Breast epithelium (tissue), 4 donors: ENCODE measurements at regions not wholly inside any gene's neighbourhood (a gene's known extent, or its start where the extent isn't known, plus 50 kb on each side); places are given as distances from the start of the nearest gene placed in this dataset.
A peak's percentile ranks its signal among the peaks of the same experiment; 100 is the strongest.

Experiments
- DNase-seq, 2 donors: peaks; one replicate each; pipeline ENCODE4 v3.0.0-alpha.2; 2019; ENCODE audit warnings: low spot score in 2 of 2
- H3K27ac ChIP-seq, 2 donors: fragments of 200-600 bp; sonication (generic) in 1 of 2; one replicate each; pipeline ENCODE4 v1.5.1; 2016 to 2019; ENCODE audit warnings: mild to moderate bottlenecking in 1 of 2
- H3K27me3 ChIP-seq, 2 donors: fragments of 200-600 bp; sonication (generic) in 1 of 2; one replicate each; pipeline versions ENCODE4 v1.5.1 to v1.6.0; 2017 to 2019; ENCODE audit warnings: control low read depth in 1 of 2, mild to moderate bottlenecking in 1 of 2
- H3K36me3 ChIP-seq: fragments of 200-600 bp; one replicate; pipeline ENCODE4 v1.5.1; 2019
- H3K4me1 ChIP-seq, 2 donors: fragments of 200-600 bp; sonication (generic); one replicate each; pipeline ENCODE4 v1.5.1; 2016 to 2019; ENCODE audit warnings: control low read depth in 1 of 2
- H3K4me3 ChIP-seq, 3 donors: fragments of 200-600 bp; sonication (generic); 1 replicate in 2 of 3; 2 replicates in 1 of 3; pipeline ENCODE4 v1.5.1; 2016 to 2019; ENCODE audit warnings: mild to moderate bottlenecking in 3 of 3, moderate library complexity in 2 of 3
- H3K9me3 ChIP-seq, 2 donors: fragments of 200-600 bp; sonication (generic) in 1 of 2; one replicate each; pipeline ENCODE4 v1.5.1; 2016 to 2019; ENCODE audit warnings: control low read depth in 1 of 2
- POLR2A ChIP-seq: fragments of 450-650 bp; IDR thresholded peaks from one replicate; pipeline ENCODE4 v1.6.1; 2016; ENCODE audit warnings: antibody characterized with exemption, mild to moderate bottlenecking, moderate library complexity
- POLR2AphosphoS5 ChIP-seq, 3 donors: sonication (generic); formaldehyde crosslinking; IDR thresholded peaks; one replicate each; pipeline ENCODE4 v1.6.1; 2017; ENCODE audit warnings: antibody characterized with exemption in 3 of 3
- intact Hi-C: fragments of 100-400 bp; cut with DNase I; formaldehyde crosslinking; loops from one replicate; pipeline ENCODE4 v1.15.1; 2023; ENCODE audit warnings: low total_unique reads
- TF ChIP-seq, protein P1 (sequence below), 3 donors: fragments of 450-650 bp; IDR thresholded peaks; one replicate each; pipeline ENCODE4 v1.5.1; 2016 to 2017; ENCODE audit warnings: antibody characterized with exemption in 3 of 3, mild to moderate bottlenecking in 3 of 3, moderate library complexity in 3 of 3

DNA sequence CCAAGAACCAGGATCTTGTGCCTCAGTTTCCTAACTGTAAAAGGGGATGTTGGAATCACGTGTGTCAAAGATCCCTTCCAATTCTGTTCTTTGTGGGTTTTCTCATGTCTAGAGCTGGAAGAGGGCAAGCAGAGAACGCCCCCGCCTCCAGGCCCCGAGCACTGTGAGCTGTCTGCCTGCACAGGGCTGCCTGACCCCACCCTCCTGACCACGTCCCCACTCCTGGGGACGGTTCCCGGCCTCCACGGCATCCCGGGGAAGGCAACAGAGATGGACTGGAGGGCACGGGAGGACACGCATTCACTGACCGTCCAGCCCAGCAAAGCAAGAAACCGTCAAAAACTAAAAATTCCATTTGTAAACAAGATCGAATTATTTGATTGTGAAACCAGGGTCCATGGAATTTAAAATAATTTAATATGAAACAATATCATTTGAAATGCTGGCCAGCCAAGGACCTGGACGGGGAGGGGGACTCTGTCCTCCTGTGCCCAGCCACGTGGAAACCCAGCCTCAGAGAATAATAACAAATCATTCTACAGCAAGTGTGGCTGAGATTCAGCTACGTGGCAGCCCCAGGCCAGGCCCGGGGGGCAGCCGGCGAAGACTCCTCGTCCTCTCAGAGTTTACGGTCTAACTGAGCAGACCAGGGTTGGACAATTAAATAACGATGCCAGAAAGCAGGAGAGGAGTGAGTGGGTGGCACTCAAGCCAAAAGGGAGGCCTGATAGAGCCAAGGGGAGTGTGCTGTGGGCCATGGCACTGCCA is 87.3 kb upstream of the DIO3 start:
- Histone ChIP-seq H3K9me3 (no peaks in the 10 kb centered on the region), H3K4me3 (no peak overlapping the region), H3K4me1 (no peaks in the 10 kb centered on the region), H3K27me3 (peaks cover 0 to 16% of the 10 kb centered on the region in 2 donors), H3K27ac (peak overlapping the region in 1 of 2 donors; percentile 19), H3K36me3 (no peaks in the 10 kb centered on the region)
- DNase-seq, result peak in 1 of 2 donors; percentile 31
- TF ChIP-seq POLR2A (no peak), POLR2AphosphoS5 (IDR thresholded peaks at IDR 0.05) (no peak)
- TF ChIP-seq, protein P1, sequence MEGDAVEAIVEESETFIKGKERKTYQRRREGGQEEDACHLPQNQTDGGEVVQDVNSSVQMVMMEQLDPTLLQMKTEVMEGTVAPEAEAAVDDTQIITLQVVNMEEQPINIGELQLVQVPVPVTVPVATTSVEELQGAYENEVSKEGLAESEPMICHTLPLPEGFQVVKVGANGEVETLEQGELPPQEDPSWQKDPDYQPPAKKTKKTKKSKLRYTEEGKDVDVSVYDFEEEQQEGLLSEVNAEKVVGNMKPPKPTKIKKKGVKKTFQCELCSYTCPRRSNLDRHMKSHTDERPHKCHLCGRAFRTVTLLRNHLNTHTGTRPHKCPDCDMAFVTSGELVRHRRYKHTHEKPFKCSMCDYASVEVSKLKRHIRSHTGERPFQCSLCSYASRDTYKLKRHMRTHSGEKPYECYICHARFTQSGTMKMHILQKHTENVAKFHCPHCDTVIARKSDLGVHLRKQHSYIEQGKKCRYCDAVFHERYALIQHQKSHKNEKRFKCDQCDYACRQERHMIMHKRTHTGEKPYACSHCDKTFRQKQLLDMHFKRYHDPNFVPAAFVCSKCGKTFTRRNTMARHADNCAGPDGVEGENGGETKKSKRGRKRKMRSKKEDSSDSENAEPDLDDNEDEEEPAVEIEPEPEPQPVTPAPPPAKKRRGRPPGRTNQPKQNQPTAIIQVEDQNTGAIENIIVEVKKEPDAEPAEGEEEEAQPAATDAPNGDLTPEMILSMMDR (IDR thresholded peaks at IDR 0.05), result no peak
- intact Hi-C loops, result no loop called here

DNA sequence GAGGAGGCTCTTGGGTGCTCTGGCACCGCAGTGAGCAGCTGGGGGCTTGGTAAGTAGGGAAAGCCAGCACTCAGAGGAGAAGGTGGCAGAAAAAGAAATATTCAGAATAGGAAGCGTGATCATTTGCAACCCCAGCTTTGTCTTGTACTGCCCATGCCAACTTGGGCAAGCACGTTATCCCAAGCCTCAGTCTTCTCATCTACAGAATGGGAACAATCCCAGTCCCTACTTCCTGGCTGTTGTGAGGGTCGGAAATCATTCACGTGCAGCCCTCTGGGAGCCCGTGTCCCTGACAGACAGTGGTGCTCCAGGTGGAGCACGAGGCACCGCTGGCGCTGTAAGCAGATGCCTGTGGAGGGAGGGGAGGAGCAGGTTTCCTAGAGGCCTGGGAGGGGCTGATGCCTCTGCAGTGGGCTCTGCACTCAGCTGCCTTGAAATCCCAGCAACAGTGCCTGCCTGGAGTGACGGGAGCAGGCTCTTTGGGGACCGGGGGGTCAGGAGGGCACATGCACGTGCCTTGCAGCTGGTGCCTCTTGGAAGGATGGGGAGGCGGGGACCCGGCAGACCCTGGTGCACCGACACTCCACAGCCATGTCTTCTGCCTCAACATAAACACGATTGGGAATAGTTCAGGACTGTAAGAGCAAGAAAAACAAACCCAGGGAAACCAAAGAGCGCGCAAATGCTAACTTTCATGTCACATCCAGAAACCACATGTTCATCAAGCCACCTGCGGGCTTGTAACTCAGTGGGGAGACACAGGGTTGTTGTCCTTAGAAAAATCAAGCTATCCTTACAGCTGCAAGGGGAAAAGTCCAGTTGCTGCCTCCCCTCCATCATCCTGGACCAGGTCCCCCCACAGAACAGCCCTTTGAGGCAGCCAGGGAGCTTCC is 86.5 kb upstream of the DIO3 start:
- intact Hi-C loops, result no loop called here
- no peaks in the 10 kb centered on the region for H3K4me1 ChIP-seq
- peak overlapping the region in 1 of 3 donors; percentile 10 for H3K4me3 ChIP-seq
- TF ChIP-seq POLR2AphosphoS5 (IDR thresholded peaks at IDR 0.05), result no peak
- TF ChIP-seq POLR2A, result no peak
- TF ChIP-seq, protein P1 (IDR thresholded peaks at IDR 0.05), result no peak
- peaks cover 0 to 16% of the 10 kb centered on the region in 2 donors for H3K27me3 ChIP-seq
- DNase-seq, result peak in 1 of 2 donors; percentile 36
- peak overlapping the region; percentile 50 to 77 for H3K27ac ChIP-seq
- H3K36me3 ChIP-seq, result no peaks in the 10 kb centered on the region
- no peaks in the 10 kb centered on the region for H3K9me3 ChIP-seq

DNA sequence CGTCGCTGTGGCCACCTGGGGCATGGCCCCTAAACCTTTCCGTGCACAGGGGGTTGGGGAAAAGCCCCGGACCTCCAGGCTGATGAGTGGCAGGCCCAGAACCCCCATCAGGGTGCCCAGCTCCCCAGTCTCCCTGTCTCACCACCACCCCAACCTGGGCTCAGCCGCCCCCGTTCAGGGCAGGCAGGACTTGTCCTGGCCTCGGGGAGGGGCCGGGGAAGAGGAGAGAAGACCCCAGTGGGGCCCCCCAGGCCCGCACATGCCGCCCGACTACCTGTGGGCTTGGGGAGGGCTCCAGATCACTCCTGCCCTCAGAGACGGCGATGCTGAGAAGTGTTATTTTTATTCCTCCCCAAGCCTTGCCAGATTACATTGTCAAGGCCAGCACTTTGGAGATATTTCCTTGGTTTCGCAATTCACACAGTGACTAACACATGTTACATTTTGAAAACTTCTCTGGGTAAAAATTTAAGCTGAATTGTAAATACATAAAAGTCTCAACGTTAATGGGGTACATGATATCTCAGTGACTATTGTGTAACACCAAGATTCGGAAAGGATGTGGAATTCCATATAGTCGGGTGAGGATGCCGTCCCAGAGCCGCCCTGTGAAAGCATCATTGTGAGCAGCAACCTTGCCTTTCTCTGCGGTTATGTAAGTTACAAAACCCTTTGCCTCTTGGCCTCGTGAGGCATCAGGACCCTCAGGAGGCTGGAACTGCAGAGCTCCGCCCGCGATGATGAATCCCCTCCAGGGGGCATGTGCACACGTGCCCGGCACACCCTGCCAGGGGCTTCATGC is 85.6 kb upstream of the DIO3 start:
- peak in 1 of 2 donors; percentile 41 for DNase-seq
- H3K27ac ChIP-seq, result peak overlapping the region; percentile 50 to 77
- peak overlapping the region in 2 of 3 donors; percentile 10 to 40 for H3K4me3 ChIP-seq
- peaks cover 0 to 16% of the 10 kb centered on the region in 2 donors for H3K27me3 ChIP-seq
- no peaks in the 10 kb centered on the region for H3K36me3 ChIP-seq
- intact Hi-C loops, result no loop called here
- TF ChIP-seq POLR2AphosphoS5 (IDR thresholded peaks at IDR 0.05) (no peak), POLR2A (no peak)
- TF ChIP-seq, protein P1 (IDR thresholded peaks at IDR 0.05), result no peak
- H3K4me1 ChIP-seq, result no peaks in the 10 kb centered on the region
- H3K9me3 ChIP-seq, result no peaks in the 10 kb centered on the region

DNA sequence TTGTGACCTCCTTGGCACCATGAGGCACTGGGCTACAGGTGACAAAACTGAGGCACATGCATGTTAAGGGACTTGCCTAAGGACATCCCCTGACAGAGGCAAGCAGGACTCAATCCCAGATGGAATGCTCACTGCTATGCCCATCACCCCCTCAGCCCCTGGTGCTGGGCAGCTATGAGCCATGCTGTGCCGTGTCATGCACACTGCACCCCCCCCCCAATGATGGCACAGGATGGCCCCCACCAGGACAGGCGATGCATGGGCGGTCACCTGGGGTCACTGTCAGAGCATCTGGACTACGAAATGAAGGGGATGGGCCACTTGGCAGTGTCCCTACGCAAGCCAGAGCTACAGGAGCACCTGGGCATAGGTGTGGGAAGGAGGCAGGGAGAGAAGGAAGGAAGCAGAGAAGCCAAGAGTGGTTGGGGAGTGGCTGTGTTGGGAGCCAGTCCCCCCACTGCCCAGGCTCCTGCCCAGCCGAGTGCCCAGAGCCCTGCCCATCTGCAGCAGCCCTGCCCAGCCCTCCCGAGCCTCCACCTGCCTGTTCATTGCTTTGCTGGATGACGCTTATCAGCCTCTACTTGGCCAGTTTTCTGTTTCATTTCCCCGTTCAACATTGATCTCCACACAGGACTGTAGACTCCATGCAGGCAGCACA is 84.9 kb upstream of the DIO3 start:
- no peak for DNase-seq
- Histone ChIP-seq H3K36me3 (no peaks in the 10 kb centered on the region), H3K4me1 (no peaks in the 10 kb centered on the region), H3K9me3 (no peaks in the 10 kb centered on the region), H3K27me3 (peaks cover 0 to 16% of the 10 kb centered on the region in 2 donors), H3K27ac (peak overlapping the region in 1 of 2 donors; percentile 16), H3K4me3 (no peak overlapping the region)
- intact Hi-C loops, result no loop called here
- no peak for TF ChIP-seq POLR2AphosphoS5 (IDR thresholded peaks at IDR 0.05)
- no peak for TF ChIP-seq POLR2A
- TF ChIP-seq, protein P1 (IDR thresholded peaks at IDR 0.05), result no peak
